Common myeloid progenitor, CD34-positive (primary cell): ENCODE measurements at regions not wholly inside any gene's neighbourhood (a gene's known extent, or its start where the extent isn't known, plus 50 kb on each side); places are given as distances from the start of the nearest gene placed in this dataset.
A peak's percentile ranks its signal among the peaks of the same experiment; 100 is the strongest.

ENCODE experiments used
- CTCF ChIA-PET: fragments of 350-600 bp; sonication (Branson Sonifier 250); formaldehyde crosslinking; loops from one replicate; lab custom pipeline; 2021; ENCODE audit warnings: antibody characterized with exemption; lab: Charles Lee
- POLR2A ChIA-PET: fragments of 350-600 bp; sonication (Branson Sonifier 250); formaldehyde crosslinking; loops from one replicate; lab custom pipeline; 2021; ENCODE audit warnings: antibody characterized with exemption; lab: Charles Lee
- DNase-seq, 3 donors: peaks; one replicate each; pipeline versions ENCODE4 v3.0.0 to v3.0.0-alpha.2; 2013
- H3K27ac ChIP-seq, 2 experiments: 1 replicate in 1 of 2; 2 replicates in 1 of 2; pipeline ENCODE4 v1.7.0; 2013; ENCODE audit warnings: inconsistent platforms in 2 of 2, low read length in 2 of 2, mild to moderate bottlenecking in 2 of 2, low read depth in 1 of 2, moderate library complexity in 1 of 2; ENCODE audit not compliant: severe bottlenecking in 2 of 2, insufficient read depth in 1 of 2, poor library complexity in 1 of 2
- H3K27me3 ChIP-seq, 5 experiments: replicated peaks in 2 of 5; 1 replicate in 3 of 5; 2 replicates in 2 of 5; pipeline versions ENCODE4 v1.6.1 to v1.7.0; 2013; ENCODE audit warnings: low read length in 4 of 5, mild to moderate bottlenecking in 2 of 5, moderate library complexity in 2 of 5, inconsistent platforms in 1 of 5; ENCODE audit not compliant: insufficient read depth in 5 of 5, control insufficient read depth in 4 of 5
- H3K36me3 ChIP-seq, 4 experiments: 1 replicate in 2 of 4; 2 replicates in 2 of 4; pipeline versions ENCODE4 v1.6.1 to v1.7.0; 2013; ENCODE audit warnings: low read length in 3 of 4, control low read depth in 1 of 4, mild to moderate bottlenecking in 1 of 4; ENCODE audit not compliant: control insufficient read depth in 4 of 4, insufficient read depth in 4 of 4
- H3K4me1 ChIP-seq, 4 experiments: 1 replicate in 3 of 4; 2 replicates in 1 of 4; pipeline versions ENCODE4 v1.6.1 to v1.7.1; 2013; ENCODE audit warnings: low read length in 3 of 4, mild to moderate bottlenecking in 3 of 4, control low read depth in 1 of 4, inconsistent platforms in 1 of 4, moderate library complexity in 1 of 4; ENCODE audit not compliant: control insufficient read depth in 4 of 4, insufficient read depth in 4 of 4; ENCODE audit errors: control extremely low read depth in 1 of 4
- H3K4me3 ChIP-seq, 7 experiments: 1 replicate in 4 of 7; 2 replicates in 3 of 7; pipeline versions ENCODE4 v1.5.1 to v1.7.0; 2013; ENCODE audit warnings: mild to moderate bottlenecking in 7 of 7, low read length in 6 of 7, moderate library complexity in 6 of 7, inconsistent platforms in 2 of 7, low read depth in 2 of 7, control low read depth in 1 of 7; ENCODE audit not compliant: insufficient read depth in 4 of 7, control insufficient read depth in 1 of 7; ENCODE audit errors: extremely low read depth in 1 of 7
- H3K9me3 ChIP-seq, 5 experiments: 1 replicate in 4 of 5; 2 replicates in 1 of 5; pipeline versions ENCODE4 v1.6.1 to v1.7.1; 2013; ENCODE audit warnings: low read length in 4 of 5, mild to moderate bottlenecking in 2 of 5, inconsistent platforms in 1 of 5, low read depth in 1 of 5, moderate library complexity in 1 of 5; ENCODE audit not compliant: control insufficient read depth in 4 of 5, insufficient read depth in 2 of 5; ENCODE audit errors: control extremely low read depth in 1 of 5
- WGBS: methylation state at CpG from one replicate; pipeline ENCODE4 v1.1.5; 2013; ENCODE audit not compliant: insufficient coverage; 5-methylcytosine and 5-hydroxymethylcytosine counted together

DNA sequence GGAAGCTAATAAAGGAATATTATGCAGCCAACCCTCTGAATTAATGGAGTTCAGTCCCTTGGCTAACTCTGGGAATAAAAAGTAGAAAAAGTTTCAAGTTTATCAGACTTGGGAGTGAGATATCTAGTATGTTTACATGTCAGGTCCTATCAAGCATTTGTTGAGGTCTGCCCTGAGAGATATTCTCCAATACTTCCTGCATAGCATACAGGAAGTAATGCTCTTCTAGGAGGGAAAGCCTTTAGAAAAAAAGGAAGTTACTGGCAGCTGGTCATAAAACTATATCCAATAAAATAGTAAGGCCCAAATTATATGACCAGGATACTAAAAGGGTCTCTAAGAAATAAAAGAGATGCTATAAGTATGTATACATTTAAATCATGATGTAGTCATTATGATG is 594.1 kb upstream of the FTMT start:
- Histone ChIP-seq H3K36me3 (no peaks in the 10 kb centered on the region), H3K9me3 (peaks cover 0 to 2% (median 0%) of the 10 kb centered on the region in 5 experiments), H3K27ac (no peak overlapping the region), H3K4me1 (peaks cover 0 to 2% (median 0%) of the 10 kb centered on the region in 4 experiments), H3K4me3 (no peak overlapping the region), H3K27me3 (no peaks in the 10 kb centered on the region)
- POLR2A ChIA-PET = no interaction called here
- peak in 2 of 3 donors; percentile 0 to 15 for DNase-seq
- CTCF ChIA-PET = no interaction called here

GRCh38 chr5:121263456-121263855 is 588.2 kb upstream of the FTMT start:
- Histone ChIP-seq H3K27ac (no peak overlapping the region), H3K9me3 (peaks cover 0 to 2% (median 0%) of the 10 kb centered on the region in 5 experiments), H3K36me3 (no peaks in the 10 kb centered on the region), H3K27me3 (no peaks in the 10 kb centered on the region), H3K4me1 (no peaks in the 10 kb centered on the region), H3K4me3 (no peak overlapping the region)
- no peak for DNase-seq
- POLR2A ChIA-PET = no interaction called here
- CTCF ChIA-PET = no interaction called here
- WGBS = 100% methylated on average over 3 of the region's 3 CpGs

DNA sequence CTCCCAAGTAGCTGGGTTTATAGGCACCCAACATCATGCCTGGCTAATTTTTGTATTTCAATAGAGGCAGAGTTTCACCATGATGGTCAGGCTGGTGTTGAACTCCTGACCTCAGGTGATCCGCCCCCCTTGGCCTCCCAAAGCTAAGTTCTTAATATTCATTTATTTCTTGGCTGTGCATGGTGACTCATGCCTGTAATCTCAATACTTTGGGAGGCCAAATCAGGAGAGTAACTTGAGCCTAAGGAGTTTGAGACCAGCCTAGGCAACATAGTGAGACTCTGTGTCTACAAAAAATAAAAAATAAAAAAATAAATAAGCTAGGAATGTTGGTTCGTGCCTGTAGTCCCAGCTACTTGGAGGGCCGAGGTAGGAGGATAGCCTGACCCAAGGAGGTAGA is 587.1 kb upstream of the FTMT start:
- no peak overlapping the region for H3K27ac ChIP-seq
- H3K4me3 ChIP-seq = no peak overlapping the region
- WGBS = 100% methylated on average over 2 of the region's 3 CpGs
- H3K9me3 ChIP-seq = peaks cover 0 to under 1% (median 0%) of the 10 kb centered on the region in 5 experiments
- no peaks in the 10 kb centered on the region for H3K36me3 ChIP-seq
- DNase-seq = no peak
- H3K27me3 ChIP-seq = no peaks in the 10 kb centered on the region
- no peaks in the 10 kb centered on the region for H3K4me1 ChIP-seq
- ChIA-PET POLR2A (no interaction called here), CTCF (interaction anchor here (0.7 kb wide), 1 partner anchor 12 kb away, joined by 3 read pairs; no protein-coding TSS in a partner anchor)

GRCh38 chr5:121271546-121271945 is 580.1 kb upstream of the FTMT start:
- WGBS = 100% methylated on average over 2 of the region's 2 CpGs
- Histone ChIP-seq H3K4me1 (peaks cover 0 to 2% (median 0%) of the 10 kb centered on the region in 4 experiments), H3K27ac (no peak overlapping the region), H3K9me3 (no peaks in the 10 kb centered on the region), H3K27me3 (no peaks in the 10 kb centered on the region), H3K4me3 (no peak overlapping the region), H3K36me3 (no peaks in the 10 kb centered on the region)
- ChIA-PET POLR2A (no interaction called here), CTCF (no interaction called here)
- DNase-seq = no peak

DNA sequence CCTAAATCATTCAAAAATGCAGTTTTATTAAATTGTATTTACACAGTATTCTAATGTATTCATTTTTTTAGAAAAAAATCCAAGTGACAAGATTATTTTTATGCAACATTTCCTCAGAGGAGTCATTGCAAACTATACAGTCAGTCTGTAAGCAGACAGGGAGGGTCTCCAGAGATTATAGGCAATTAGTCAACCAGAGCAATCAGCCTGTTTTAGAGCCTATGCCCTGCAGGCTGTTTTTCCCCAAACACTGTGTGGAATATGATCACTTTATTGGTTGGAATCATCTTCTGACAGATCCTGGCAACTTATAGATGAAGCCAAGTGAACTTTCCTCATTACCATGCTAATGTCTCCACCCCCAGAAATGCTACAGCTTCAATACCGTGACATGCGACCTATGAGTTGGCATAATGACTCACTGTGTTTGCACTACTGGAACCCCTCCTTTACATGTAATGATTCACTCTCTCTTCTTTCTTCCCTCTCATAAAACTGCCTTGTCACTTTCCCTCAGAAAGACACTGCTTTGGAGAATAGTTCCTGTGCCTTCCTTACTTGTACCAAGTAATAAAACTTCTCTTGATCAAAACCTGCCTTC is 577.7 kb upstream of the FTMT start:
- H3K27ac ChIP-seq = no peak overlapping the region
- H3K4me3 ChIP-seq = no peak overlapping the region
- POLR2A ChIA-PET = no interaction called here
- CTCF ChIA-PET = interaction anchor here (1.0 kb wide), 1 partner anchor 123 kb away, joined by 3 read pairs; no protein-coding TSS in a partner anchor
- WGBS = 96% methylated on average over 2 of the region's 2 CpGs
- no peaks in the 10 kb centered on the region for H3K9me3 ChIP-seq
- peaks cover 0 to 2% (median 0%) of the 10 kb centered on the region in 4 experiments for H3K4me1 ChIP-seq
- no peaks in the 10 kb centered on the region for H3K27me3 ChIP-seq
- peak in 2 of 3 donors; percentile 8 to 41 for DNase-seq
- H3K36me3 ChIP-seq = no peaks in the 10 kb centered on the region

GRCh38 chr5:121279801-121280200 is 571.9 kb upstream of the FTMT start:
- no peaks in the 10 kb centered on the region for H3K4me1 ChIP-seq
- WGBS = 95% methylated on average over 2 of the region's 4 CpGs
- H3K27me3 ChIP-seq = no peaks in the 10 kb centered on the region
- POLR2A ChIA-PET = no interaction called here
- H3K27ac ChIP-seq = no peak overlapping the region
- H3K36me3 ChIP-seq = no peaks in the 10 kb centered on the region
- H3K9me3 ChIP-seq = no peaks in the 10 kb centered on the region
- CTCF ChIA-PET = interaction anchor here (0.5 to 1.2 kb wide), 2 partner anchors 9 to 1114 kb away, joined by 3 read pairs; no protein-coding TSS in a partner anchor
- H3K4me3 ChIP-seq = no peak overlapping the region
- DNase-seq = no peak

- no peak for DNase-seq
- ChIA-PET CTCF (no interaction called here), POLR2A (no interaction called here)
- Histone ChIP-seq H3K4me3 (no peak overlapping the region), H3K27me3 (no peaks in the 10 kb centered on the region), H3K27ac (no peak overlapping the region), H3K4me1 (no peaks in the 10 kb centered on the region), H3K36me3 (no peaks in the 10 kb centered on the region), H3K9me3 (no peaks in the 10 kb centered on the region)
- no CpG with 5 or more reads among the region's 4 CpGs for WGBS
These were observed 565.7 kb upstream of the FTMT start for GRCh38 chr5:121285801-121286521.
